Astrocyte (in vitro differentiated cells and primary cell): ENCODE measurements at regions not wholly inside any gene's neighbourhood (a gene's known extent, or its start where the extent isn't known, plus 50 kb on each side); places are given as distances from the start of the nearest gene placed in this dataset.

ENCODE experiments used
- CTCF ChIP-seq: IDR thresholded peaks from 2 replicates; pipeline ENCODE4 v1.5.1; 2011; ENCODE audit warnings: low read depth, mild to moderate bottlenecking, inconsistent platforms, low read length, moderate library complexity; ENCODE audit not compliant: insufficient read depth
- EZH2 ChIP-seq: IDR thresholded peaks from 2 replicates; pipeline ENCODE4 v1.6.1; 2012; ENCODE audit warnings: mild to moderate bottlenecking, low read length, inconsistent platforms; ENCODE audit not compliant: insufficient read depth

- TF ChIP-seq CTCF (no peak), EZH2 (no peak)
Measured at GRCh38 chr5:166349046-166349445, 1942.4 kb upstream of the WWC1 start.
